OCI-LY1 (cell line): ENCODE measurements at regions not wholly inside any gene's neighbourhood (a gene's known extent, or its start where the extent isn't known, plus 50 kb on each side); places are given as distances from the start of the nearest gene placed in this dataset.

Experiments used
- H2AFZ ChIP-seq: fragments of 200-600 bp; sonication (generic), shearing (Covaris generic); 2 replicates; pipeline ENCODE4 v1.6.0; 2014; ENCODE audit warnings: antibody characterized with exemption, mild to moderate bottlenecking, low read length
- H3F3A ChIP-seq: fragments of 200-600 bp; sonication (generic), shearing (Covaris generic); 2 replicates; pipeline ENCODE4 v1.6.0; 2014; ENCODE audit warnings: mild to moderate bottlenecking, antibody characterized with exemption, low read length, moderate library complexity; ENCODE audit not compliant: insufficient read depth
- H3K27ac ChIP-seq: fragments of 200-600 bp; sonication (generic); 2 replicates; pipeline ENCODE4 v1.5.1; 2014; ENCODE audit warnings: low read length, mixed run types, mild to moderate bottlenecking, low read depth; ENCODE audit not compliant: poor library complexity, severe bottlenecking
- H3K27me3 ChIP-seq: fragments of 200-600 bp; sonication (generic); 2 replicates; pipeline ENCODE4 v1.6.0; 2014; ENCODE audit warnings: antibody characterized with exemption, mild to moderate bottlenecking, low read length, moderate library complexity; ENCODE audit not compliant: insufficient read depth
- H3K36me3 ChIP-seq: fragments of 200-600 bp; sonication (generic); 2 replicates; pipeline ENCODE4 v1.6.1; 2014; ENCODE audit warnings: mild to moderate bottlenecking, antibody characterized with exemption, low read length, moderate library complexity, mixed read lengths; ENCODE audit not compliant: insufficient read depth
- H3K4me1 ChIP-seq: fragments of 200-600 bp; sonication (generic); 2 replicates; pipeline ENCODE4 v1.5.1; 2014; ENCODE audit warnings: mild to moderate bottlenecking, low read length, moderate library complexity; ENCODE audit not compliant: insufficient read depth, severe bottlenecking
- H3K4me2 ChIP-seq: fragments of 200-600 bp; sonication (generic), shearing (Covaris generic); 2 replicates; pipeline ENCODE4 v1.6.1; 2014; ENCODE audit warnings: low read length
- H3K4me3 ChIP-seq: fragments of 200-600 bp; sonication (generic); 2 replicates; pipeline ENCODE4 v1.5.1; 2014; ENCODE audit warnings: low read length, low read depth, mild to moderate bottlenecking, mixed read lengths; ENCODE audit not compliant: poor library complexity, severe bottlenecking
- H3K79me2 ChIP-seq: fragments of 200-600 bp; shearing (Covaris generic); 2 replicates; pipeline ENCODE4 v1.6.1; 2016; ENCODE audit warnings: mixed run types, low read length, mixed read lengths; ENCODE audit not compliant: insufficient read depth
- H3K9ac ChIP-seq: fragments of 200-600 bp; sonication (generic), shearing (Covaris generic); 2 replicates; pipeline ENCODE4 v1.6.1; 2014; ENCODE audit warnings: mild to moderate bottlenecking, low read length, mixed read lengths
- H3K9me2 ChIP-seq: fragments of 200-600 bp; sonication (generic), shearing (Covaris generic); 2 replicates; pipeline ENCODE4 v1.6.1; 2014; ENCODE audit warnings: low read depth, mild to moderate bottlenecking, low read length, mixed read lengths
- H3K9me3 ChIP-seq: fragments of 200-600 bp; shearing (Covaris generic); 2 replicates; pipeline ENCODE4 v1.6.1; 2014; ENCODE audit warnings: low read length, mixed read lengths
- H4K20me1 ChIP-seq: fragments of 200-600 bp; sonication (generic), shearing (Covaris generic); 2 replicates; pipeline ENCODE4 v1.6.0; 2016; ENCODE audit warnings: mild to moderate bottlenecking, low read length; ENCODE audit not compliant: insufficient read depth
- CTCF ChIP-seq: fragments of 200-600 bp; sonication (generic), shearing (Covaris generic); IDR thresholded peaks from 2 replicates; pipeline ENCODE4 v1.5.1; 2017; ENCODE audit warnings: mild to moderate bottlenecking, antibody characterized with exemption, low read length, moderate library complexity, mixed read lengths
- EZH2 ChIP-seq: fragments of 200-600 bp; sonication (generic), shearing (Covaris generic); IDR thresholded peaks from 2 replicates; pipeline ENCODE4 v1.8.0; 2017; ENCODE audit warnings: borderline replicate concordance, mixed run types, mild to moderate bottlenecking, antibody characterized with exemption, low read length, moderate library complexity, mixed read lengths

GRCh38 chr1:91170571-91170970 lies 148.7 kb upstream of the ZNF644 start:
- no peak overlapping the region for H3K4me2 ChIP-seq
- no peaks in the 10 kb centered on the region for H4K20me1 ChIP-seq
- TF ChIP-seq EZH2 (no peak), CTCF (no peak)
- no peaks in the 10 kb centered on the region for H3K79me2 ChIP-seq
- H3K27me3 ChIP-seq: no peaks in the 10 kb centered on the region
- H3K9me2 ChIP-seq: no peaks in the 10 kb centered on the region
- H3K9me3 ChIP-seq: no peaks in the 10 kb centered on the region
- H3K36me3 ChIP-seq: no peaks in the 10 kb centered on the region
- H2AFZ ChIP-seq: no peak overlapping the region
- H3K9ac ChIP-seq: no peak overlapping the region
- H3K27ac ChIP-seq: no peak overlapping the region
- no peaks in the 10 kb centered on the region for H3K4me1 ChIP-seq
- H3K4me3 ChIP-seq: no peak overlapping the region
- H3F3A ChIP-seq: no peaks in the 10 kb centered on the region

DNA sequence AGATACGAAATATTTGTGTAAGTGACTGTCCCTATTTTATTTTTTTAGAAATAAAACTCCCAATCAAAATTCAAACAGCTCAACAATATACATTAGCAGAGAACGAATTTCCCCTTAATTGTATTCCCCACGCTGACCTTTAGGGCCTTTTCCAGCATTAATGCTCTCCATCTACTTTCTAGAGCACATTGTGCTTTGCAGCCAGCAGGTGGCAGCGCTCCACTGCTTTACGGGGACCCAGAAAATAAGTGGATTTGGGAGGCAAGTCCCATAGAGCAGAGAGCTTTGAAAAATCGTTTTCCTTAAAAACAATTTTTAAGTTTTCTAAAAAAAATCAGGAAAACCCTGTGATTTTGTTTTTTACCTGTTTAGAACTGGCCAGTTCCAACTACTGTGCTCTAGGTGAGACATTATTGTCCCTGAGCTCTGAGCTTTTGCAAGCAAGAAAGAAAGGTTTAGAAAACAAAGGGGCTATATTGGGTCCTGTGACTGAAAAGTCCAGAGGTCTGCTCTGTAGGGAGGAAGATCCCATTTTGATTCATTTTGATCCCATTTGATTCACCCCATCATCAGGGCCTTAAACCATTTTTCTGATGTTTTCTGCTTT lies 144.4 kb upstream of the ZNF644 start:
- peak; percentile 82 for TF ChIP-seq CTCF
- TF ChIP-seq EZH2: no peak
- Histone ChIP-seq H3K36me3 (no peaks in the 10 kb centered on the region), H4K20me1 (no peaks in the 10 kb centered on the region), H3K27me3 (no peaks in the 10 kb centered on the region), H2AFZ (no peak overlapping the region), H3K9me2 (no peaks in the 10 kb centered on the region), H3K79me2 (no peaks in the 10 kb centered on the region), H3K4me1 (no peaks in the 10 kb centered on the region), H3K9me3 (no peaks in the 10 kb centered on the region), H3K4me3 (no peak overlapping the region), H3K9ac (no peak overlapping the region), H3F3A (no peaks in the 10 kb centered on the region), H3K27ac (no peak overlapping the region), H3K4me2 (no peak overlapping the region)

DNA sequence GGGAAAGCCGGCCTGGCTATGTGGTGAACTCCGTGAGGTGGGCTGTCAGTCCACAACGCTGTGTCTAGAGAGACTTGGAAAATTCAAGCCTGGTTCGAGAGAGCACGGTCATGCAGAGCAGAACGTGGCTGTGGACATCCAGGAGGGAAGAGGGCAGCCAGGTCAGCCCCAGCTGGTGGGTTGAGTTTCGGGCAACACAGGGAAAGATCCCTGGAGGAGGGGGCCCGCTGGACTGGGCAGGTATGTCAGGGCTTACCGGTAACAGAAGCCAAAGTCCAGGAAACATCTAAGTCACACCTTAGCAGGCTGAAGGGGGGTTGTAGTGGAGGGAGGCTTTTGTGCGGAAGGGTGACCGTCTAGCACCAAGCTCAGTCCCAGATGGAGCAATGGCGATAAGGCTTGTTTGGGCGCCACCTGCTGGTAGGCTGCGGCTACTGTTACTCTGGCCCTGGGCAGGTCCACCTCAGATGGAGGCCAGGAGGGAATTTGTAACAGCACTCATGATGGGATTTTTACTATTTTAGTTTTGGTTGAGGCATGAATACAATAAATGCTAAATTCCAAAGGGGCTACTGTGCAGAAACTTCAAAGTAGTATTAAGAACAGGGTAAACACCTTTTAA lies 143.3 kb upstream of the ZNF644 start:
- Histone ChIP-seq H2AFZ (no peak overlapping the region), H3K4me3 (no peak overlapping the region), H3K4me1 (no peaks in the 10 kb centered on the region), H3K27ac (no peak overlapping the region), H3K9ac (no peak overlapping the region), H3K9me2 (no peaks in the 10 kb centered on the region), H3K79me2 (no peaks in the 10 kb centered on the region), H4K20me1 (no peaks in the 10 kb centered on the region), H3F3A (no peaks in the 10 kb centered on the region), H3K9me3 (no peaks in the 10 kb centered on the region), H3K4me2 (no peak overlapping the region), H3K27me3 (no peaks in the 10 kb centered on the region), H3K36me3 (no peaks in the 10 kb centered on the region)
- no peak for TF ChIP-seq EZH2
- TF ChIP-seq CTCF: peak; percentile 91
